HG03280 (cell line): ENCODE measurements at regions not wholly inside any gene's neighbourhood (a gene's known extent, or its start where the extent isn't known, plus 50 kb on each side); places are given as distances from the start of the nearest gene placed in this dataset.
"Not testable (repeated sequence)": the region's sequence is repeated elsewhere in the genome, so short reads cannot be mapped to it uniquely, and the experiment has no call there.

Experiments used
- ATAC-seq: cut with Tn5 transposase; IDR thresholded peaks from one replicate; pipeline ENCODE4 v1.9.1; 2021; ENCODE audit warnings: mild to moderate bottlenecking, moderate library complexity; ENCODE audit not compliant: unreplicated experiment

DNA sequence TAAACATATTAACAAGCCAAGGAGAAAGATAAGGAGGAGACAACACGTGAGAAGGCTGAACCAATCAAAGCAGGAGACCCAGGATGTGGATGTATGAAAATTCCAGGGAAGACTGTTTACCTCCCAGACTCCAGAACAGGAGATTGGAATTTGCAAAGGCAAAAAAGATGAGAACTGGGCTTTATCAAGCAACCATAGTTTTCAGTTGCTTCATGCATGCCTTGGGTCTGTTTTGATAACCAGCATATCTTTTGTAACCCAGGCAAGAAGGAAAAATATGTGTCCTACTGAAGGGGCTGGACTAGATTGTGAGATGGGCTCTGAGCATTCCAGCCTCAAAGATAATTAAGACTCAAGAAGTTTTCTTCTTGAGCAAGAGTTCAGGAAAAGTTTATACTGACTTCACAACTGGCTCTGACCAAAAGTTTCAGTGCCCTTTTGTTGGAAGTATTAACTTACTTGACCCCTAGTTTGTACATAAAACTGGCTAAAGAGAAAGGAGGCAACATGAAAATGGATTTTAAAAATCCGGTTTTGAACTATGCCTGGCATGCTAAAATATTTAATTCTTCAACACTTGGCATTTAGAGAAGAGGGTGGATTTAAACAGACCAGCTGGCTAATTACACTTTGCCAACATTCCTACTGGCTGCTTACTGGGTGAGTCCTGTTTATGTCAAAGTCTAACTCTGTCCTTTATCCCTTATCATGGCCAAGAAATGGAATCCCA is 79.3 kb upstream of the CD28 start:
- no peak for ATAC-seq

DNA sequence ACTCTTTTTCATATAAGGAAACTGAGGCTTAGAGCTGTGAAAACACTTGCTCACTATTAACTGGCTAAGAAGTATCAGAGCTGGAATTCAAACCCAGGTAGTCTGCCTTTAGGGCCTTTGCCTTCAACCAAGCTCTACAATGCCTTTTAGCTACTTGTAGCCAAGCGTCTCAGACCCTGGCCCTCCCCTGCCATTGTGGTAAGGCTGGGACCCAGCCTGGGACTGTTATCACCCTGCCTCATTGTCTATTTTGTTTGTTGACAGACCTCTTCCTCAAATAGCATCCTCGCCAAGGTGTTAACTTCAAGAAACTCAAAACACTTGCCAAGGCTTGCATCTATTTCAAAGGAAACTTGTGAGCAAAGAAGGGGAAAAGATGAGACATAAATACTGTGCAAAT is 76.7 kb upstream of the CD28 start:
- ATAC-seq: no peak

DNA sequence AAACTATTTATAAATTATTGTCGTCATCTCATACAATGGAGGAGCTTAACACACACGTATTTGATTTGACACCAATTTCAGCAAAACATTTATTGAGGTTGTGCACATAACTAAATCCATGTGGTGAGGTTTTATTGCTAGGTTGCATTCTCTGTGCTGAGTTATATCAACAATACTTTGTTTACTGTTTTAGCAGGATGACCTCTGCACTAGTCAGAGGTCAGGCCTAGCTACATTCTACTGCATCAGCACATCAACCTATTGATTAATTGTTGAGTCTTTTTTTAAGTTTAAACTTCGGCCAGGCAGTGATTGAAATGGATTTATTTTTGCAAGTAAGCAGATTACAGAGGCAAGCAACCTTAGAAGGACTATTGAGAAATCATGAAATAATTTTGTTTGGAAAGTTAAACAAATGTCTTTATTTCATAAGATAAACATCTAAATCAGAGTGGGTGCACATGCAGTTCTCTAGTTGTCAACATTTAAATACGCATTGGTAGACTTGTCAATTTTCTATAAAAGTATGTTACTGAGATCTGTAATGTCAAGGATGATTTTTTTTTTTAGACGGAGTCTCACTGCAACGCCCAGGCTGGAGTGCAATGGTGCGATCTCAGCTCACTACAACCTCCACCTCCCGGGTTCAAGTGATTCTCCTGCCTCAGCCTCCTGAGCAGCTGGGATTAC is 75.2 kb upstream of the CD28 start:
- no peak for ATAC-seq

DNA sequence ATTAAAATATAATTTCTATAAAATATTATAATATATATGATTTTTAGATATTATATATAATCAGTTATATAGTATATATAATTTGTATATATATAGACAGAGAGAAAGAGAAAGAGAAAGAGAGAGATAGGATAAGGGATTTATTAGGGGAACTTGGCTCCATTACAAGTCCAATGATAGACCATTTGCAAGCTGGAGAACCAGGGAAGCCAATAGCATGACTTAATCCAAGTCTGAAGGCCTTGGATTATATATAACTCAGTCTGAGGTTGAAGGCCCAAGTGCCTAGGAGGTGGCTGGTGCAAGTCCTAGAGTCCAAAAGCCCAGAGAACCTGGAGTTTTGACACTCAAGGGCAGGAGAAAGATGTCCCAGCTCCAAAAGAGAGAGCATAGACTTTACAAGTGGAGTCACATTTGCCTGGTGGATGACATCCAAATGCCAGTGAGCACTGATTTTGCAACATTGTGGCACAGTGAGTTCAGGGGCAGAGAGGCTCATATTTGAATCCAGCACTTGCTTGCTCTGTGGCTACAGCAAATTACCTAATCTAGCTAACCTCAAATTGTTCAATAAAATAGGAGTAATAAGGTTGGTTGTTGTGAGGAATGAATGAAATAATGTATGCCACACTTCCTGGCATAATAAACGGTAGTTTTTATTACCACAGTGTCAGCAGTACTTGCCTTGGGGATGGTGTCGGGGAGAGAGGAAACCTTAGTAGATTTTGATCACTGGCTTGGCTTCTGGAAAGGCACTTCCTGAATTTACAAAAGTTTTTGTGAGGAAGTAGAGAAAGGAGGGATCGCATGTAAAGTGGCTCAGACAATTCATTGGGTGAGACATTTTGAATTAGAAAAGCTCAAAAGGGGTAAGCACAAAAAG is 69.6 kb upstream of the CD28 start:
- no peak for ATAC-seq

DNA sequence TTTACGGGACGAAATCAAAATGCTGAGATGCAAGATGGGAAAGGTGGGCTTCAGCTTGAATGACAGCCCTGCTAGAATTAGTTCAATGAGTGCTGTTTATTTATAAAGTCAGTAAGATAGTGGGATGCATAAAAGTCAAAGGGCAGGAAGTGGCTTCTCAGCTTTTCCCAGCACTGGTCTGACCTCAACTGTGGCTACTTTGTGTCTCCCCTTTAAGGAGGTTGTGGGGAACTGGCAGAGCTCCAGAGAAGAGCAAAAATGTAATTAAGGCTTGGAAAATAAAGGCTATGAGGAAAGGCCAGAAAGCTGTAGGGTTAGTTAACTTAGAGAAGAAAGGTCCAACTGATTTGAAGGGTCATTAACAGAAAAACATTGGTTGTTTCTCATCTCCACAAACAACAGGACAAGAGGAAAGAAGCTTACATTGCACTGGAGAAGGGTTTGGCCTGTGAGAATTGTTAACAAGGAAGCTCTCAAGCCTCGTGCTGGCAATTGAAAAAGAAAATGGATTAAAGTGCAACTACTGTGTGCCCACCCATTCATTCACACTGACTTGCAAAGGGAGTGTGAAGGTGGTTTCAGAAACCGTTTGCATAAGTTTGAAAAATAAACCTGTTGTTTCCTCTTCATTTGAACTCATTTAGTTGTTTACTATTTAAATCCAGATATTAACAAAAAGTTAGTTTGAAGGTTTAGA is 68.8 kb upstream of the CD28 start:
- ATAC-seq: no peak

DNA sequence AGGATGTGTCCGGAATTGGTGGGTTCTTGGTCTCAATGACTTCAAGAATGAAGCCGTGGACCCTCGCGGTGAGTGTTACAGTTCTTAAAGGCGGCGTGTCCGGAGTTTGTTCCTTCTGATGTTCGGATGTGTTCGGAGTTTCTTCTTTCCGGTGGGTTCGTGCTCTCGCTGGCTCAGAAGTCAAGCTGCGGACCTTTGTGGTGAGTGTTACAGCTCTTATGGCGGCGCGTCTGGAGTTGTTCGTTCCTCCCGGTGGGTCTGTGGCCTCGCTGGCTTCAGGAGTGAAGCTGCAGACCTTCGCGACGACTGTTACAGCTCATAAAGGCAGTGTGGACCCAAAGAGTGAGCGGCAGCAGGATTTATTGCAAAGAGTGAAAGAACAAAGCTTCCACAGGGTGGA is 64.6 kb upstream of the CD28 start:
- ATAC-seq: not testable (repeated sequence)

DNA sequence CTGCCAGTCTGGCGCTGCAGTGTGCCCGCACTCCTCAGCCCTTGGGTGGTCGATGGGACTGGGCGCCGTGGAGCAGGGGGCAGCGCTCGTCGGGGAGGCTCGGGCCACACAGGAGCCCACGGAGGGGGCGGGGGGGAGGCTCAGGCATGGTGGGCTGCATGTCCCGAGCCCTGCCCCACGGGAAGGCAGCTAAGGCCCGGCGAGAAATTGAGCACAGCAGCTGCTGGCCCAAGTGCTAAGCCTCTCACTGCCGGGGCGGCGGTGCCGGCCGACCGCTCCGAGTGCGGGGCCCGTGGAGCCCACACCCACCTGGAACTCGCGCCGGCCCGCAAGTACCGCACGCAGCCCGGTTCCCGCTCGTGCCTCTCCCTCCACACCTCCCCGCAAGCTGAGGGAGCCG is 63.6 kb upstream of the CD28 start:
- not testable (repeated sequence) for ATAC-seq

DNA sequence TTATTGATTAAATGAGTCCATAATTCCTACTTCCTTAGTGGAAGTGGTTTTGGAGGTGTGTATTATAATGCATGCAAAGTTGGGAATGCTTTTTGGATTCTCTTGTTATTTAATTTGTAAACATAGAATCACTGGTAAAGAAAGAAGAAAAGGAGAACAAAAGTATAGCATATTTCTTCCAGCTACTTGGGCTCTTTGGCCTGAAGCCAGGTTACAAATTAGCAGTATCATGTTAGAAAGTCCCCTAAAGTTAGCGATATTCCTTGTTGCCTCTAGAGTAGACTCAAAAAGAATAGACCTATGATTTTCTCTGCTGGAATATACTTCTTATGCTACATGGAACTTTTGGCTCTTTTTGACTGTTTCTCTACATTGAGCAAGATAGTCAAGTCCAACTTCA is 60.6 kb upstream of the CD28 start:
- no peak for ATAC-seq

DNA sequence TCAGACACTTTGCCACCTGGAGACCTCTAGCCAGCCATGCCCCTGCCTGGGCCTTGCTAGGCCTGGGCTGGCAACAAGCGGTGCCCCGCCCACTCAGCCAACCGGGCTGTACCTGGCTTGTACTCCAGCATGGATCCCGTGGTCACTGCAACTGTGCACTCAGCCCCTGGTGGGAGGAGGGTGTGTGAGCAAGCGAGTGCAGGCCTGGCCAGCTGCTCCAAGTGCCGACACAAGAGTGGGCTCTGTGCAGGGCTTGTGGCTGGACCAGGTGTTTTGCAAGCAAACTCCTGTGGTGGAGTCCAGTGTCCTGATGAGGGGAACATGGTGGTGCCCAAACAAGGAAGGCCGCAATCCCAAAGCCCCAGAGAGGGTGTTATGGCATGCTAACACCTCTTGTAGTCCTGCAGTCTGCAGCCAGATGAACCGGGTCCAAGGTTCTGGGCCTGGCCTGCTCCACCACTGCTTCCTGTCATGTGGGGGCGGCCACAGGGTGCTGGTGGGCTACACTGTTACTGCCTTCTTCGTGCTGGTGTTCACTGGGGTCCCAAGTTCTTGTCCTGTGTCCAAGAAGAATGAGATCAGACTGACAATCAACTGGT is 60.1 kb upstream of the CD28 start:
- ATAC-seq: no peak

DNA sequence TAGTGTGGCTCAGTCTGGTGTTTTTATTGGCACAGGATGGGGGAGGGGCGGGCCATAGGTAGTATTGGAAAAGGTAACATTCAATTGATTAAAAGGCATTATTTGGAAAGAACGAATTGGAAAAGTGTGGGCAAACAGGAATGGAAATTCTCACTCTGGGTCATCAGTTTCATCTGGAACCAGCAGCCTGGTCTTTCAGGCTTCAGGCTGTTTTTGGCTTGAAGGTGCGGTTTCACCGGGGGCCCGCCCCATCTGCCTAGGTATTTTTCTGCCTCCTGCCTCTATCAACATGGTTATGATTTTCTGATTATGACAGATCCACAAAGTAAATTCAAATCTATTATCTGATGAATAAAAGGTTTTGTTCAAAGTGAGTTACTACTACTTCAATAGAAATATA is 59.5 kb upstream of the CD28 start:
- no peak for ATAC-seq

DNA sequence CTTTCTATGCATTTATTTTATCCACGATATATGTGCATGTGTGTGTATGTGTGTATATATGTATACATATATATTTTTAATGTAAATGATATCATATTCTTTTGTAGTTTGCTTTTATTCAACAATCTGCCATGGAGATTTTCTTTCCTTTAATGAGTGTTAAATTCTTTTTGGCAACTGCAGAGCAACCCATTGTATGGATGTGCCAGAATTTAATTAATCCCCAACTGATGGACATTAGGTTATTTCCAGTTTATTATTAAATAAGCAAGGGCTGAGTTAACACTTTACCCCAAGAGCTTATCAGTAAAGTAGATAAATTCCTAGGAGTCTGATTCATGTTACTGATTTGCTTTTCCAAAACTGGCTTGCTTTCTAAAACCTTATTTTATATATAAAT is 58.9 kb upstream of the CD28 start:
- ATAC-seq: no peak

DNA sequence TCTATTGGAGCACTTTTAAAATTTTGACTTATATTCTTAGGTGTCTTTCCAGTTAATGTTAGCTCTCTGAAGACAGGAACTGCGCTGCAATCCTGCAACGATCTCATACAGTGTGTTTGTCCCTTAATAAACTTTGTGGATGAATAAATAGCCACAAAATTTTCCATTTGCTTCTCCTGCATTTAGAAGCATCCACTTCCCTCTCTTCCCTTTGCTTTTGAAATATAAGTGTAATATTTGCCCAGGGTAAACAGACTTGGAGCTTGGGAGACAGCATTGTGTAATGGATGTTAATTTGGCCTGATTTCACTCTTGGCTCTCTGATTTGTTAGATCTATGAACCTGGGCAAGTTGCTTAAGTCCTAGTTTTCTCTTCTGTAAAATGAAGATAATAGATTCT is 58.2 kb upstream of the CD28 start:
- ATAC-seq: no peak

DNA sequence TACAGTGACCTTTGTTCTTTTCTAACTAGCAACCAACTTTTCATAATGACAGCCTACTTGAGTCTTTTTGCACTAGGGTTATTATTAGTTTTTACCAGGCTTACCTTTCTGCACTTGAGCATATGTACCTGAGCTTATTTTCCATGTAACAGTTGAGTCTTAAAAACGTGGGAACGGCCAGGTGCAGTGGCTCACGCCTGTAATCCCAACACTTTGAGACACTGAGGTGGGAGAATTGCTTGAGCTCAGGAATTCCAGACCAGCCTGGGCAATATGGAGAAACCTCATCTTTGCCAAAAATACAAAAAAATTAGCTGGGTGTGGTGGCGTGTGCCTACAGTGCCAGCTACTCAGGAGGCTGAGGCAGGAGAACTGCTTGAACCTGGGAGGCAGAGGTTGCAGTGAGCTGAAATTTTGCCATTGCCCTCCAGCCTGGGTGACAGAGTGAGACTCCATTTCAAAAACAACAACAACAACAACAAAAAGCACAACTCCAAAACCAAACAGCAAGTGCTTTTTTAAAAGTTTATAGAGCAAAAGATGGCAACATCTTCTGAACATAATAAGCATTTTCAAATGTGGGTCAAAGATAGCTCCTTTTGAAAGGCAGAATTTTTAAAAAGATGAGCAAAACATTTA is 57.1 kb upstream of the CD28 start:
- ATAC-seq: no peak

DNA sequence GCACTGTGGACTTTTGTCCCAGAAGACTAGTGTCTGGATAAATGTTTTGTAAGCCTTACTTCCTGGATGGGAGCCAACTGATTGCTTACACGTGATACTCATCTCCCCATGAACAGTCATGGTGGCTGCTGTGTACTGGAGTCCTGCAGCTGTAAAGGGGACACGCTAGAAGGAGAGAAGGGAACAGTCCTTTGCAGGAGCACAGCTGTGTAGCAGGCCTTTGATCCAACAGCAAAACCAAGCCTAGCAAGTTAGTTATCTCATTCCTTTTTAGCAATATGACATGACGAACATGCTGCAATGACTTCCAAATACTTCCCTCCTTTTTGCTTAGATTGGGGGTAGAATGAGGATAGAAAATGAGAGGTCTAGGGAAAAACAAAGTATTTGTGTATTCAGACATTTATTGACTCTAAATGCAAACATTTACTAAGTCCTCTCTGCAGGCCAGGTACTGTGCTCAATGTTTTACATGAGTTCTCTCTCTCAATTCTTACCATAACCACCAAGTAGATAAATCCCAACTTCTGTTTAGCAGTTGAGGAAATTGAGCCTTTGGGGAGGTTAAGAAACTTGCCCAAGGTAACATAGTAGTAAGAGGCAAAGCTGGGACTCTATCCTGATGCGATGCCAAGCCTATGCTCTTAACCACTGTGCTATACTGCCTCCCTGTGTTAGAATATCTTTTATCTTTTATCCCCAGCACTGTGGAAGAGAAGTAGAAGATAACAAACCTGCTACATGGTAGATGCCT is 55.4 kb upstream of the CD28 start:
- ATAC-seq: no peak

DNA sequence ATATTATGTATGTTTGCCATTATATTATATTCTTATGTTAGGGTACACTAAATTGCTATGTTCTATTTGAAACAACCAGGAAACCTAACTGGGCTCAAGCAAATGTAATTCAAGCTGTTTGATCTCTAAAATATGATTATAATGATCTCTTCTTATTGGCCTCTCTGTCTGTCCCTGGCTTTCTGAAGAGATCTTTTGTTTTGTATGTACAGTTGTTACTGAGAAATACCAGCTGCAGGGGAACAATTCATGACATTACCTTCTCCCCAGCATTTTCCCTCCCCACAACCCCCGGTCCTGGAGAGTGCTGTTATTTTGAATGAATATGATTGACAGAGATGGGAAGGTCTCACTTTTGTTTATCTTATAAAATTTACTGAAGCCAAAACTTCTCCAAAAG is 54.8 kb upstream of the CD28 start:
- ATAC-seq: no peak

DNA sequence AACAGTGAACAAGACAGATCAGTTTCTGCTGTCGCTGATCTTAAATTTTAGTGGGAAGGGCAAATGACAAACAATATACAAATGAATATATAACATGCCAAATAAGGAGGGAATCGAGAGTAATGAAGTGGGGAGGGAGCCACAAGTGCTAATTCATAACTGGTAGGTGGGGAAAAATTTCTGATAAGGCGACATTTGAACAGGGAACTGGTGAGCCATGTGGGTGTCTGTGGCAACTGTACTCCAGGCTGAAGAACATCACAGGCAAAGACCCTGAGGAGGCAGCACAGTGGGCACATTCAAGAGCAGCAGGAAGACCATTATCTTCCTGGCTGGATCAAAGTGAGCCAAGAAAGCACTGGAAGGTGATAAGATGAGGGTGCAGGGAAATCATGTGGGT is 51.6 kb upstream of the CD28 start:
- no peak for ATAC-seq

DNA sequence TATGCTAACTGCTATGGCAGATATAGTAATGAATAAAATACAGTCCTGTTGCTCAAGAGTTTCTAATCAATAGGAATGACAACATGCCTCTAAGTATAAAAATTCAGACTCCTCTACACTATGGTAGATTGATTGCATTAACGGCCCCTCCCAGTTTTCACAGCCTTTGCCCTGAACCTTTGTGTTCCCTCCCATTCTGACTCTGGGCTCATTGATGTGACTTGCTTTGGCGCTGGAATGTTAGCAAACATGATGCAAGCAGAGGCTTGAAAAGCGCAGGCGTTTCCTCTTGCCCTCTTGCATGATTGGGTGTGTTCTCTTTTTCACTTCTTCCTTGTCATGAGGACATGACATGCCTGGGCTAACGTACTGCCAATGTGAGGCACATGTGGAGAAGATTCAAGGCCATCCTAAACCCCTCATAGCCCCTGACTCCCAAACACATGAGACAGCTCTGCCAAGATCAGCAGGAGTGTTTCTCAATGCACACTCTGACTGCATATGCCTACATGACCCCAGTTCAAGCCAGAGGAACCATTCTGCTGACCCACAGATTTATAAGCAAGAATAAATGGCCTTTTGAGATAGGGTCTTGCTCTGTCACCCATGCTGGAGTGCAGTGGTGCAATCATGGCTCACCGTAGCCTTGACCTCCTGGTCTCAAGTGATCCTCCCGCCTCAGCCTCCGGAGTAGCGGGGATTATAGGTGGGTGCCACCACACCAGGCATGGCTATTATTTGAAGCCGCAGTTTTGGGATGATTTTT is 49.7 kb upstream of the CD28 start:
- no peak for ATAC-seq
